ENCODE measurements at regions not wholly inside any gene's neighbourhood (a gene's known extent, or its start where the extent isn't known, plus 50 kb on each side); places are given as distances from the start of the nearest gene placed in this dataset.

DNA sequence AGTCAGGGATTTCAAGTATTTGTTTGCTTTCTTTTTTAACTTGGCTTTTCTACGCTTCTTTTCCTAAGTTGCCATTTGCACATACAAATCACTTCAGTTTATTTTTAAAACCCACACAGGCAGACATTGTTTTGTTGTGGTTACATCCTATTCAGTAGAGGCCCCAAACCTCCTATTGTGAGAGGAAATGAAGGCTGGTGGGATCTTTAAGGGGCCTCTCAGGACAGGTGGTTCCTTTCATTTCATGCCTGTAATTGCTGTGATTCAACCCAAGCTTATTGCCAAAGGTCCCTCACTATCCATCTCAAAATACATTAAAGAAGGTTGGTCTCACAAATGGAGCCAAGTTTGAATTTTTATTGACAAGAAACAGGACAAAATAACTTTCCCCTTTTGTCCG is 257.1 kb downstream of the ADAMTS20 start:
- ATAC-seq (no peak), DNase-seq (no peak)
- no peak overlapping the region for H3K4me3 ChIP-seq
- no peaks in the 10 kb centered on the region for H3K9me3 ChIP-seq
- H3K27me3 ChIP-seq (ENCODE audit: low read depth) = no peaks in the 10 kb centered on the region
- no peaks in the 10 kb centered on the region for H3K4me1 ChIP-seq
- H3K36me3 ChIP-seq = no peaks in the 10 kb centered on the region
- TF ChIP-seq, protein P1, sequence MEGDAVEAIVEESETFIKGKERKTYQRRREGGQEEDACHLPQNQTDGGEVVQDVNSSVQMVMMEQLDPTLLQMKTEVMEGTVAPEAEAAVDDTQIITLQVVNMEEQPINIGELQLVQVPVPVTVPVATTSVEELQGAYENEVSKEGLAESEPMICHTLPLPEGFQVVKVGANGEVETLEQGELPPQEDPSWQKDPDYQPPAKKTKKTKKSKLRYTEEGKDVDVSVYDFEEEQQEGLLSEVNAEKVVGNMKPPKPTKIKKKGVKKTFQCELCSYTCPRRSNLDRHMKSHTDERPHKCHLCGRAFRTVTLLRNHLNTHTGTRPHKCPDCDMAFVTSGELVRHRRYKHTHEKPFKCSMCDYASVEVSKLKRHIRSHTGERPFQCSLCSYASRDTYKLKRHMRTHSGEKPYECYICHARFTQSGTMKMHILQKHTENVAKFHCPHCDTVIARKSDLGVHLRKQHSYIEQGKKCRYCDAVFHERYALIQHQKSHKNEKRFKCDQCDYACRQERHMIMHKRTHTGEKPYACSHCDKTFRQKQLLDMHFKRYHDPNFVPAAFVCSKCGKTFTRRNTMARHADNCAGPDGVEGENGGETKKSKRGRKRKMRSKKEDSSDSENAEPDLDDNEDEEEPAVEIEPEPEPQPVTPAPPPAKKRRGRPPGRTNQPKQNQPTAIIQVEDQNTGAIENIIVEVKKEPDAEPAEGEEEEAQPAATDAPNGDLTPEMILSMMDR (IDR thresholded peaks at IDR 0.05) = no peak
- intact Hi-C loops (cut with DNase I) = no loop called here
- no peak overlapping the region for H3K27ac ChIP-seq

DNA sequence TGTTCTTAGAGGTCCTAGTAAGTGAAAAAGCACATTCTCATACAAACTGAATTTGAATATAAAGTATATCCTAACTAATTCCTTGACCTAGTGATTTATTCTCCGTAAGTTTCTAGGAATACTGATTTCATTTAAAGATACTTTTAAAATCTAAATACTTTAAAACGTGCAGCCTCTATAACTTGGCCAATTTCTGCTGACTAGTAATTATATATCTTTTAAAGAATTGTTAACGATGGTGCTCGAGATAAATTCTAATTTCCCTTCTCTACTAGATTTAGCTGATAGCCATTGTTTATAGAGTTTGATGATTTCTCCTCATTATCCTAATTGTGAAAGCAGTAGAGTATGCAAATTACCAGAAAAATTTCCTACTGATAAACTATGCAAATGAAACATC is 257.9 kb downstream of the ADAMTS20 start:
- ATAC-seq (no peak), DNase-seq (no peak)
- Histone ChIP-seq H3K4me3 (no peak overlapping the region), H3K4me1 (no peaks in the 10 kb centered on the region), H3K36me3 (no peaks in the 10 kb centered on the region), H3K27me3 (ENCODE audit: low read depth) (no peaks in the 10 kb centered on the region), H3K27ac (no peak overlapping the region), H3K9me3 (no peaks in the 10 kb centered on the region)
- intact Hi-C loops (cut with DNase I) = no loop called here
- TF ChIP-seq, protein P1 (IDR thresholded peaks at IDR 0.05) = no peak

DNA sequence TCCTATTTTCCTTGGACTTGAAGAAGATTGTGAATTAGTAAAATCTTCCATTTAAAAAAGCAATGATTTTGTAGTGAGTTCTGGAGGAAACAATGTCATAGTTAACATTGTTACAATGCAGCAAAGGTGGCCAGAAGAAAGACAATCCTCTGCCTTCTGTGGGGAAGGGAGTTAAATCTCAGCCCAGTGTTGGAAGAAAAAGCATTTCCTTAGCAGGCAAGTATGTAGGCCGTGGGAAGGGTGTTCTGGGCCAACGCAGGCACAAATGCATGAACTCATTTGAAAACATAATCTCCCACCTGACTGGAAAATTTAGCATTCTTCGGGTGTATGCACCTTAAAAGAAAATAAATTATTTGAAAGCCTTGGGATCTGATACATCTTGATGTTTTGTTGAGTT is 258.6 kb downstream of the ADAMTS20 start:
- Histone ChIP-seq H3K4me3 (no peak overlapping the region), H3K27ac (no peak overlapping the region), H3K9me3 (no peaks in the 10 kb centered on the region), H3K36me3 (no peaks in the 10 kb centered on the region), H3K4me1 (no peaks in the 10 kb centered on the region), H3K27me3 (ENCODE audit: low read depth) (no peaks in the 10 kb centered on the region)
- ATAC-seq (no peak), DNase-seq (no peak)
- TF ChIP-seq, protein P1 (IDR thresholded peaks at IDR 0.05) = no peak
- intact Hi-C loops (cut with DNase I) = no loop called here

DNA sequence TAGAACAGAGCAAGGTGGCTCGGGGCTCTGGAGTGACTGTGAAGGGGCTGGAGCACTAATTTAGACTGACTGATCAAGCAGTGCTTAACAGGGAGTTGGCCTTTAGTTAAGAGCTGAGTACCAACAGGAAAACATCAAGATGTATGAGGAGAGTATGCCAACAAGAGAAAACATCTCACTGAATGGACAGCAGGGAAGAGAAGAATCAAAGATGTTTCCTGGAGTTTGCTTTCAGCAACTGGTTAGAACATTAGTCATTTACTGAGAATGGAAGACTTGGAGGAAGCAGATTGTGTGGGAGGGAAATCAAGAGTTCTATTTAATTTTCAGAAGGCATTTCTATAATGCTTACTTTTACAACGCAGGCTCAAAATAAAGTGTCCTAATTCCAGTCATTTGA is 259.3 kb downstream of the ADAMTS20 start:
- intact Hi-C loops (cut with DNase I) = no loop called here
- TF ChIP-seq, protein P1 (IDR thresholded peaks at IDR 0.05) = no peak
- Histone ChIP-seq H3K4me3 (no peak overlapping the region), H3K27me3 (ENCODE audit: low read depth) (no peaks in the 10 kb centered on the region), H3K9me3 (no peaks in the 10 kb centered on the region), H3K4me1 (no peaks in the 10 kb centered on the region), H3K36me3 (no peaks in the 10 kb centered on the region), H3K27ac (no peak overlapping the region)
- DNase-seq (no peak), ATAC-seq (no peak)

DNA sequence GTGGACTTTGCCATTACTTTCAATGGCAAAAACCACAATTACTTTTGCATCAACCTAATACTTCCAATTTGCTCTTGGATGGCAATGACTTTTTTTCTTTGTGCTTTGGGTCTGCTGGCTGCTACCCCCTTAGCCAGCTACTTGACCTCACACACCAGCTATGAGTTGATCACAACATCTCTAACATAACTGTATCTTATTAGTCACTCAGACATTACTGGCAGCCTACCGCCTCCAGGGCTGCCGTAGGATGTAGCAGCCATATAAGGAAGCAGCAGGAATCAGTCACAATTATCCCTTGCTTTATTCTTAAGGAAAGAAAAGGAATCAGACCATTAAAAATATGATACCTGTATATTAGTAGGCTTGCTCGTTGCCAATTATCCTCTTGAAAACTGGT is 260.5 kb downstream of the ADAMTS20 start:
- Histone ChIP-seq H3K4me1 (no peaks in the 10 kb centered on the region), H3K9me3 (no peaks in the 10 kb centered on the region), H3K27me3 (ENCODE audit: low read depth) (no peaks in the 10 kb centered on the region), H3K4me3 (no peak overlapping the region), H3K36me3 (no peaks in the 10 kb centered on the region), H3K27ac (no peak overlapping the region)
- ATAC-seq = no peak
- intact Hi-C loops (cut with DNase I) = no loop called here
- TF ChIP-seq, protein P1 (IDR thresholded peaks at IDR 0.05) = no peak
- no peak for DNase-seq

DNA sequence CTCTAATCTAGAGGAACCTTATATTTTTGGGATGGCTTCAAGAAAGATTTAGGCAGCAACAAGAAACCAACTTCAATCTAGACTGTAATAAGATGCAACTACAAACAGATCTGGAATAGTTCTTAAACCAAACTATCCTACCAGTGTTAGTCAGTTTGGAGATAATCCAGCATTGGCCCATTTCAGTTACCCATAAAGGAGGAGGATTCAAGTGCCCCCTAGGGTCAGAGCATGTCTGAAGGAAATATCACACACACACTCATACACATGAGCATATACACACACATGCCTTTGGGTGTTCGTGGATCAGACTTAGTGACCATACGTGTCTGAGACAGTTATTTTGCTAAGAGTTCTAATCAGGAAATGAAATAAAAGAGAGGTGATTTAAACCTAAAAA is 261.2 kb downstream of the ADAMTS20 start:
- TF ChIP-seq, protein P1 (IDR thresholded peaks at IDR 0.05) = no peak
- no peaks in the 10 kb centered on the region for H3K36me3 ChIP-seq
- no peaks in the 10 kb centered on the region for H3K9me3 ChIP-seq
- intact Hi-C loops (cut with DNase I) = no loop called here
- no peak overlapping the region for H3K27ac ChIP-seq
- no peak overlapping the region for H3K4me3 ChIP-seq
- DNase-seq (no peak), ATAC-seq (no peak)
- no peaks in the 10 kb centered on the region for H3K27me3 ChIP-seq (ENCODE audit: low read depth)
- no peaks in the 10 kb centered on the region for H3K4me1 ChIP-seq

Measured in lower lobe of right lung (tissue), 2 donors.